ENCODE measurements at regions not wholly inside any gene's neighbourhood (a gene's known extent, or its start where the extent isn't known, plus 50 kb on each side); places are given as distances from the start of the nearest gene placed in this dataset.
"Not testable (repeated sequence)": the region's sequence is repeated elsewhere in the genome, so short reads cannot be mapped to it uniquely, and the experiment has no call there.

DNA sequence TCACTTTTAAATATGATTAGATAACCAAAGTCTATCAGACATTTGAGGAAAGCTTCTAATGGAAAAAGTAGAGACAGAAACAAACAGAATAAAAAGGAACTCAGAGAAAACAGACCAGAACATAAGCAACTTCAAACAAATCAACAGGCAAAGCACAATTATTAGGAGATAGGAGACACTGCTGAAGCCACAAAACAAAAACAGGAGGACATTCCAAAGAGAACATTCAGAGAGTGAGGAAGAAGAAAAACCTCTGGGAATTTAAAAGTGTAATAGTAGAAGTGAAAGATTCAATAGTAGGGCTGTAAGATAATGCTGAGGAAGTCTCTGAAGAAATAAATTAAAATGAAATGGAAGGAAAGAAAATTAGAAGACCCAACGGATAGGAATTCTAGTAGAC is 83.2 kb upstream of the TBCA start:
- Histone ChIP-seq H3K9ac (ENCODE audit: control insufficient read depth, insufficient read depth, low read length) (no peak overlapping the region), H3K4me3 (no peak overlapping the region), H2AFZ (ENCODE audit: control insufficient read depth, low read depth, low read length) (no peak overlapping the region), H3K4me2 (ENCODE audit: control insufficient read depth, insufficient read depth) (no peak overlapping the region), H3K36me3 (ENCODE audit: control insufficient read depth in 2 of 2, insufficient read depth in 2 of 2, low read length in 1 of 2) (no peaks in the 10 kb centered on the region), H3K27me3 (replicated peaks in 1 of 2; ENCODE audit: control insufficient read depth in 2 of 2, insufficient read depth in 2 of 2, low read length in 1 of 2) (no peaks in the 10 kb centered on the region), H3K79me2 (ENCODE audit: control insufficient read depth, insufficient read depth, low read length) (no peaks in the 10 kb centered on the region), H4K20me1 (ENCODE audit: control insufficient read depth, insufficient read depth) (no peaks in the 10 kb centered on the region), H3K4me1 (ENCODE audit: control insufficient read depth, insufficient read depth, low read length) (no peaks in the 10 kb centered on the region), H3K9me3 (replicated peaks; ENCODE audit: control insufficient read depth, insufficient read depth, low read length) (no peaks in the 10 kb centered on the region), H3K27ac (ENCODE audit: control insufficient read depth, insufficient read depth) (no peak overlapping the region)
- in situ Hi-C loops (cut with MboI), result no loop called here
- RAD21 ChIA-PET (ENCODE audit: unreplicated experiment), result interaction anchor here (1.2 kb wide), 1 partner anchor 25 kb away, joined by 3 read pairs; no protein-coding TSS in a partner anchor
- intact Hi-C loops (cut with micrococcal nuclease; ENCODE audit: unreplicated experiment), result loop anchor here (10.0 kb wide), 1 partner anchor 145 kb away; no protein-coding TSS in a partner anchor
- no peak for FAIRE-seq
- CTCF ChIA-PET, result no interaction called here
- POLR2A ChIA-PET, result interaction anchor here (0.6 to 0.7 kb wide), 2 partner anchors 11 to 426 kb away, joined by 3 to 4 read pairs; no protein-coding TSS in a partner anchor
- BruUV-seq (replicated peaks), result no TSS peak
- ATAC-seq, result no peak
- WGBS (ENCODE audit: insufficient coverage, insufficient replicate concordance, low lambda C conversion rate, missing lambda C conversion rate), result 38% methylated on average over 1 of the region's 1 CpG
- no peak for DNase-seq (ENCODE audit: low read depth, low spot score)
- SMC1A ChIA-PET (ENCODE audit: uncharacterized antibody, unreplicated experiment), result interaction anchor here (1.1 kb wide), 1 partner anchor 18 kb away, joined by 4 read pairs; no protein-coding TSS in a partner anchor
- TF ChIP-seq, protein P1, sequence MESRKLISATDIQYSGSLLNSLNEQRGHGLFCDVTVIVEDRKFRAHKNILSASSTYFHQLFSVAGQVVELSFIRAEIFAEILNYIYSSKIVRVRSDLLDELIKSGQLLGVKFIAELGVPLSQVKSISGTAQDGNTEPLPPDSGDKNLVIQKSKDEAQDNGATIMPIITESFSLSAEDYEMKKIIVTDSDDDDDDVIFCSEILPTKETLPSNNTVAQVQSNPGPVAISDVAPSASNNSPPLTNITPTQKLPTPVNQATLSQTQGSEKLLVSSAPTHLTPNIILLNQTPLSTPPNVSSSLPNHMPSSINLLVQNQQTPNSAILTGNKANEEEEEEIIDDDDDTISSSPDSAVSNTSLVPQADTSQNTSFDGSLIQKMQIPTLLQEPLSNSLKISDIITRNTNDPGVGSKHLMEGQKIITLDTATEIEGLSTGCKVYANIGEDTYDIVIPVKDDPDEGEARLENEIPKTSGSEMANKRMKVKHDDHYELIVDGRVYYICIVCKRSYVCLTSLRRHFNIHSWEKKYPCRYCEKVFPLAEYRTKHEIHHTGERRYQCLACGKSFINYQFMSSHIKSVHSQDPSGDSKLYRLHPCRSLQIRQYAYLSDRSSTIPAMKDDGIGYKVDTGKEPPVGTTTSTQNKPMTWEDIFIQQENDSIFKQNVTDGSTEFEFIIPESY (IDR thresholded peaks at IDR 0.05), result no peak
- TF ChIP-seq EGR1 (IDR thresholded peaks at IDR 0.05; ENCODE audit: borderline replicate concordance in 1 of 2, low read depth in 2 of 2, low read length in 2 of 2) (no peak), SREBF2 (IDR thresholded peaks at IDR 0.05; ENCODE audit: low read length) (no peak), STAT3 (IDR thresholded peaks at IDR 0.05; ENCODE audit: low read depth, low read length) (no peak), SMAD1 (IDR thresholded peaks at IDR 0.05; ENCODE audit: low read depth, partially characterized antibody) (no peak), RCOR1 (conservative IDR thresholded peaks at IDR 0.05; ENCODE audit: low read depth, low read length) (no peak), ZSCAN29 (IDR thresholded peaks at IDR 0.05) (no peak), RELA (IDR thresholded peaks at IDR 0.05; ENCODE audit: borderline replicate concordance, partially characterized antibody) (no peak), YY1 (IDR thresholded peaks at IDR 0.05; ENCODE audit: low read depth, low read length) (no peak)

GRCh38 chr5:77858678-77859077 is 82.5 kb upstream of the TBCA start:
- ChIA-PET SMC1A (ENCODE audit: uncharacterized antibody, unreplicated experiment) (interaction anchor here (1.1 kb wide), 2 partner anchors 9 to 19 kb away, joined by 3 to 4 read pairs; no protein-coding TSS in a partner anchor), CTCF (interaction anchor here (1.7 kb wide), 1 partner anchor 298 kb away, joined by 3 read pairs; no protein-coding TSS in a partner anchor), POLR2A (interaction anchor here (0.6 kb wide), 1 partner anchor 426 kb away, joined by 4 read pairs; no protein-coding TSS in a partner anchor), RAD21 (ENCODE audit: unreplicated experiment) (interaction anchor here (1.2 kb wide), 1 partner anchor 26 kb away, joined by 3 read pairs; no protein-coding TSS in a partner anchor)
- in situ Hi-C loops (cut with MboI); BruUV-seq (replicated peaks); H3K36me3 ChIP-seq (ENCODE audit: control insufficient read depth in 2 of 2, insufficient read depth in 2 of 2, low read length in 1 of 2); H4K20me1 ChIP-seq (ENCODE audit: control insufficient read depth, insufficient read depth); H3K9me3 ChIP-seq (replicated peaks; ENCODE audit: control insufficient read depth, insufficient read depth, low read length); H3K4me3 ChIP-seq; FAIRE-seq; H3K27me3 ChIP-seq (replicated peaks in 1 of 2; ENCODE audit: control insufficient read depth in 2 of 2, insufficient read depth in 2 of 2, low read length in 1 of 2); H3K79me2 ChIP-seq (ENCODE audit: control insufficient read depth, insufficient read depth, low read length); H3K4me2 ChIP-seq (ENCODE audit: control insufficient read depth, insufficient read depth); H3K9ac ChIP-seq (ENCODE audit: control insufficient read depth, insufficient read depth, low read length); DNase-seq (ENCODE audit: low read depth, low spot score); ATAC-seq; H3K27ac ChIP-seq (ENCODE audit: control insufficient read depth, insufficient read depth); H3K4me1 ChIP-seq (ENCODE audit: control insufficient read depth, insufficient read depth, low read length); H2AFZ ChIP-seq (ENCODE audit: control insufficient read depth, low read depth, low read length): not testable (repeated sequence)
- WGBS (ENCODE audit: insufficient coverage, insufficient replicate concordance, low lambda C conversion rate, missing lambda C conversion rate), result 78% methylated on average over 9 of the region's 9 CpGs
- intact Hi-C loops (cut with micrococcal nuclease; ENCODE audit: unreplicated experiment), result loop anchor here (10.0 kb wide), 1 partner anchor 144 kb away; no protein-coding TSS in a partner anchor
